ENCODE measurements at regions not wholly inside any gene's neighbourhood (a gene's known extent, or its start where the extent isn't known, plus 50 kb on each side); places are given as distances from the start of the nearest gene placed in this dataset.

DNA sequence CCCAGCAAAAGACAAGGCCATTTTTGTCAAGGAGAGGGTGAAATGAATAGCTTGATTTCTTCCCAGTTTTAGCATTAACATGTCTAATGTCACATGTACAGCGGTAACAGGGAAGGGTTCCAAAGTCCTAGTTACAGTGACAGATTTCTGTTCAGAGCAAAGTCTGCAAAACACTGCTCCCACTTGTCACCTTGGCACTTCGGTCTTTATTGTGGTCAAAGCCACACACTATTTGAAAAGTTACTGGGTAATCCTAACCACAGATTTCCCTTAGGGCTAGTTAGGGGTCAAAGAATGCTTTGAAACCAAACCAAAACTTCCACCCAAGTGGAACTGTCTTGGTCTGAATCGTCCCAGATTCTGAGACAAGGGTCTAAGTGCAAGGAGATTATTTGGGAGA lies 455.6 kb downstream of the HS3ST3B1 start:
- Histone ChIP-seq H3K27me3 (ENCODE audit: control insufficient read depth in 1 of 2, insufficient read depth in 2 of 2, low read length in 2 of 2) (no peaks in the 10 kb centered on the region), H3K9ac (ENCODE audit: low read length) (no peak overlapping the region), H3K9me3 (ENCODE audit: low read length) (no peaks in the 10 kb centered on the region), H3K36me3 (ENCODE audit: insufficient read depth, low read length) (no peaks in the 10 kb centered on the region), H3K27ac (ENCODE audit: low read depth, low read length) (no peak overlapping the region), H3K4me1 (ENCODE audit: insufficient read depth, low read length) (no peaks in the 10 kb centered on the region), H3K4me3 (ENCODE audit: low read depth in 1 of 2, low read length in 2 of 2) (no peak overlapping the region)

- Histone ChIP-seq H3K9ac (ENCODE audit: low read length) (no peak overlapping the region), H3K36me3 (ENCODE audit: insufficient read depth, low read length) (no peaks in the 10 kb centered on the region), H3K27ac (ENCODE audit: low read depth, low read length) (no peak overlapping the region), H3K4me1 (ENCODE audit: insufficient read depth, low read length) (no peaks in the 10 kb centered on the region), H3K4me3 (ENCODE audit: low read depth in 1 of 2, low read length in 2 of 2) (no peak overlapping the region), H3K27me3 (ENCODE audit: control insufficient read depth in 1 of 2, insufficient read depth in 2 of 2, low read length in 2 of 2) (no peaks in the 10 kb centered on the region), H3K9me3 (ENCODE audit: low read length) (no peaks in the 10 kb centered on the region)
These were observed 454.1 kb downstream of the HS3ST3B1 start for GRCh38 chr17:14755002-14755401.

DNA sequence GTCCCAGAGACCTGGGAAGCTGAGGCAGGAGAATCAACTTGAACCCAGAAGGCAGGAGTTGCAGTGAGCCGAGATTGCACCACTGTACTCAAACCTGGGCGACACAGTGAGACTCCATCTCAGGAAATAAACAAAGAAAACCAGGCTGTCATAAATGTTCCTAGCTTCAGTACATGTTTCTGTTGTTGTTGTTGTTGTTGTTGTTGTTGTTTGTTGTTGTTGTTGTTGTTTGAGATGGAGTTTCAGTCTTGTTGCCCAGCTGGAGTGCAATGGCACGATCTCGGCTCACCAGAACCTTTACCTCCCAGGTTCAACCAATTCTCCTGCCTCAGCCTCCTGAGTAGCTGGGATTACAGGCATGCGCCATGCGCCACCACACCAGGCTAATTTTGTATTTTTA lies 452.5 kb downstream of the HS3ST3B1 start:
- Histone ChIP-seq H3K4me3 (ENCODE audit: low read depth in 1 of 2, low read length in 2 of 2) (no peak overlapping the region), H3K4me1 (ENCODE audit: insufficient read depth, low read length) (no peaks in the 10 kb centered on the region), H3K27ac (ENCODE audit: low read depth, low read length) (no peak overlapping the region), H3K27me3 (ENCODE audit: control insufficient read depth in 1 of 2, insufficient read depth in 2 of 2, low read length in 2 of 2) (no peaks in the 10 kb centered on the region), H3K36me3 (ENCODE audit: insufficient read depth, low read length) (no peaks in the 10 kb centered on the region), H3K9ac (ENCODE audit: low read length) (no peak overlapping the region), H3K9me3 (ENCODE audit: low read length) (no peaks in the 10 kb centered on the region)

GRCh38 chr17:14752011-14752410 lies 451.1 kb downstream of the HS3ST3B1 start:
- no peaks in the 10 kb centered on the region for H3K36me3 ChIP-seq (ENCODE audit: insufficient read depth, low read length)
- H3K4me3 ChIP-seq (ENCODE audit: low read depth in 1 of 2, low read length in 2 of 2): no peak overlapping the region
- no peaks in the 10 kb centered on the region for H3K9me3 ChIP-seq (ENCODE audit: low read length)
- no peaks in the 10 kb centered on the region for H3K27me3 ChIP-seq (ENCODE audit: control insufficient read depth in 1 of 2, insufficient read depth in 2 of 2, low read length in 2 of 2)
- no peaks in the 10 kb centered on the region for H3K4me1 ChIP-seq (ENCODE audit: insufficient read depth, low read length)
- H3K27ac ChIP-seq (ENCODE audit: low read depth, low read length): no peak overlapping the region
- H3K9ac ChIP-seq (ENCODE audit: low read length): no peak overlapping the region

- H3K36me3 ChIP-seq (ENCODE audit: insufficient read depth, low read length): no peaks in the 10 kb centered on the region
- H3K27ac ChIP-seq (ENCODE audit: low read depth, low read length): no peak overlapping the region
- no peaks in the 10 kb centered on the region for H3K9me3 ChIP-seq (ENCODE audit: low read length)
- no peak overlapping the region for H3K4me3 ChIP-seq (ENCODE audit: low read depth in 1 of 2, low read length in 2 of 2)
- H3K4me1 ChIP-seq (ENCODE audit: insufficient read depth, low read length): no peaks in the 10 kb centered on the region
- H3K9ac ChIP-seq (ENCODE audit: low read length): no peak overlapping the region
- no peaks in the 10 kb centered on the region for H3K27me3 ChIP-seq (ENCODE audit: control insufficient read depth in 1 of 2, insufficient read depth in 2 of 2, low read length in 2 of 2)
These were observed 450.0 kb downstream of the HS3ST3B1 start for GRCh38 chr17:14750866-14751265.

GRCh38 chr17:14749269-14749668 lies 448.4 kb downstream of the HS3ST3B1 start:
- no peaks in the 10 kb centered on the region for H3K4me1 ChIP-seq (ENCODE audit: insufficient read depth, low read length)

GRCh38 chr17:14748036-14748710 lies 447.3 kb downstream of the HS3ST3B1 start:
- no peaks in the 10 kb centered on the region for H3K4me1 ChIP-seq (ENCODE audit: insufficient read depth, low read length)
- H3K27me3 ChIP-seq (ENCODE audit: control insufficient read depth in 1 of 2, insufficient read depth in 2 of 2, low read length in 2 of 2): no peaks in the 10 kb centered on the region
- H3K9ac ChIP-seq (ENCODE audit: low read length): no peak overlapping the region
- no peaks in the 10 kb centered on the region for H3K9me3 ChIP-seq (ENCODE audit: low read length)
- no peak overlapping the region for H3K27ac ChIP-seq (ENCODE audit: low read depth, low read length)
- no peaks in the 10 kb centered on the region for H3K36me3 ChIP-seq (ENCODE audit: insufficient read depth, low read length)
- H3K4me3 ChIP-seq (ENCODE audit: low read depth in 1 of 2, low read length in 2 of 2): no peak overlapping the region

More at GRCh38 chr17:14749269-14749668, 448.4 kb downstream of the HS3ST3B1 start:
- Histone ChIP-seq H3K9me3 (ENCODE audit: low read length) (no peaks in the 10 kb centered on the region), H3K36me3 (ENCODE audit: insufficient read depth, low read length) (no peaks in the 10 kb centered on the region), H3K4me3 (ENCODE audit: low read depth in 1 of 2, low read length in 2 of 2) (no peak overlapping the region), H3K9ac (ENCODE audit: low read length) (no peak overlapping the region), H3K27ac (ENCODE audit: low read depth, low read length) (no peak overlapping the region), H3K27me3 (ENCODE audit: control insufficient read depth in 1 of 2, insufficient read depth in 2 of 2, low read length in 2 of 2) (no peaks in the 10 kb centered on the region)

GRCh38 chr17:14747603-14747950 lies 446.7 kb downstream of the HS3ST3B1 start:
- H3K4me1 ChIP-seq (ENCODE audit: insufficient read depth, low read length): no peaks in the 10 kb centered on the region

GRCh38 chr17:14746822-14747602 lies 446.1 kb downstream of the HS3ST3B1 start:
- Histone ChIP-seq H3K4me1 (ENCODE audit: insufficient read depth, low read length) (no peaks in the 10 kb centered on the region), H3K36me3 (ENCODE audit: insufficient read depth, low read length) (no peaks in the 10 kb centered on the region), H3K9me3 (ENCODE audit: low read length) (no peaks in the 10 kb centered on the region), H3K27ac (ENCODE audit: low read depth, low read length) (no peak overlapping the region), H3K27me3 (ENCODE audit: control insufficient read depth in 1 of 2, insufficient read depth in 2 of 2, low read length in 2 of 2) (no peaks in the 10 kb centered on the region), H3K4me3 (ENCODE audit: low read depth in 1 of 2, low read length in 2 of 2) (no peak overlapping the region), H3K9ac (ENCODE audit: low read length) (no peak overlapping the region)

More at GRCh38 chr17:14747603-14747950, 446.7 kb downstream of the HS3ST3B1 start:
- H3K9ac ChIP-seq (ENCODE audit: low read length): no peak overlapping the region
- no peak overlapping the region for H3K27ac ChIP-seq (ENCODE audit: low read depth, low read length)
- no peak overlapping the region for H3K4me3 ChIP-seq (ENCODE audit: low read depth in 1 of 2, low read length in 2 of 2)
- no peaks in the 10 kb centered on the region for H3K36me3 ChIP-seq (ENCODE audit: insufficient read depth, low read length)
- no peaks in the 10 kb centered on the region for H3K27me3 ChIP-seq (ENCODE audit: control insufficient read depth in 1 of 2, insufficient read depth in 2 of 2, low read length in 2 of 2)
- H3K9me3 ChIP-seq (ENCODE audit: low read length): no peaks in the 10 kb centered on the region

DNA sequence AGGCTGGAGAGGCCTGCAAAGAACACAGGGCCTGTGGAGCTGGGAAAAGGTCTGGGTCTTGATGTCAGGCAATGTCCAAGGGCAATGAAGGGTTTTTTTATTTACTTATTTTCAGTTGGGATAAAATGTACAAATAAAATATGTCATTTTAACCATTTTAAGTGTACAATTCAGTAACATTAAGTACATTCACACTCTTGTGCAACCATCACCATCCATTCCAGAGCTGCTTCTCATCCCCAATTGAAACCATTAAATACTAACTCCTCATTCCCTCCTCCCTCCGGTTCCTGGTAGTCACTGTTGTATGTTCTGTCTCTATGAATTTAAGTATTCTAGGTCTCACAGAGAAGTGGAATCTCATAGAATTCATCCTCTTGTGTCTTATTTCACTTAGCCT lies 444.7 kb downstream of the HS3ST3B1 start:
- Histone ChIP-seq H3K4me3 (ENCODE audit: low read depth in 1 of 2, low read length in 2 of 2) (no peak overlapping the region), H3K27me3 (ENCODE audit: control insufficient read depth in 1 of 2, insufficient read depth in 2 of 2, low read length in 2 of 2) (no peaks in the 10 kb centered on the region), H3K4me1 (ENCODE audit: insufficient read depth, low read length) (no peaks in the 10 kb centered on the region), H3K27ac (ENCODE audit: low read depth, low read length) (no peak overlapping the region), H3K36me3 (ENCODE audit: insufficient read depth, low read length) (no peaks in the 10 kb centered on the region), H3K9me3 (ENCODE audit: low read length) (no peaks in the 10 kb centered on the region), H3K9ac (ENCODE audit: low read length) (no peak overlapping the region)

- Histone ChIP-seq H3K9me3 (ENCODE audit: low read length) (no peaks in the 10 kb centered on the region), H3K9ac (ENCODE audit: low read length) (no peak overlapping the region), H3K27ac (ENCODE audit: low read depth, low read length) (no peak overlapping the region), H3K4me1 (ENCODE audit: insufficient read depth, low read length) (no peaks in the 10 kb centered on the region), H3K4me3 (ENCODE audit: low read depth in 1 of 2, low read length in 2 of 2) (no peak overlapping the region), H3K27me3 (ENCODE audit: control insufficient read depth in 1 of 2, insufficient read depth in 2 of 2, low read length in 2 of 2) (no peaks in the 10 kb centered on the region), H3K36me3 (ENCODE audit: insufficient read depth, low read length) (no peaks in the 10 kb centered on the region)
These were observed 444.0 kb downstream of the HS3ST3B1 start for GRCh38 chr17:14744761-14745473.
